Osteocyte (in vitro differentiated cells): ENCODE measurements at regions not wholly inside any gene's neighbourhood (a gene's known extent, or its start where the extent isn't known, plus 50 kb on each side); places are given as distances from the start of the nearest gene placed in this dataset.
"Not testable (repeated sequence)": the region's sequence is repeated elsewhere in the genome, so short reads cannot be mapped to it uniquely, and the experiment has no call there.

ENCODE experiments used
- DNase-seq: peaks from one replicate; pipeline ENCODE4 v3.0.0; 2021; ENCODE audit warnings: mixed read lengths; ENCODE audit not compliant: unreplicated experiment; ENCODE audit errors: extremely low spot score
- H3K27ac Mint-ChIP-seq: one replicate; pipeline ENCODE4 v1.8.0; 2021; ENCODE audit warnings: mild to moderate bottlenecking, mixed read lengths; ENCODE audit not compliant: unreplicated experiment
- H3K27me3 Mint-ChIP-seq: one replicate; pipeline ENCODE4 v1.8.0; 2021; ENCODE audit warnings: mixed read lengths; ENCODE audit not compliant: unreplicated experiment
- H3K36me3 Mint-ChIP-seq: one replicate; pipeline ENCODE4 v1.8.0; 2021; ENCODE audit warnings: mixed read lengths; ENCODE audit not compliant: unreplicated experiment
- H3K4me1 Mint-ChIP-seq: one replicate; pipeline ENCODE4 v1.8.0; 2021; ENCODE audit warnings: mixed read lengths; ENCODE audit not compliant: unreplicated experiment
- H3K4me3 Mint-ChIP-seq: one replicate; pipeline ENCODE4 v1.8.0; 2021; ENCODE audit warnings: mild to moderate bottlenecking, moderate library complexity, mixed read lengths; ENCODE audit not compliant: unreplicated experiment
- H3K9me3 Mint-ChIP-seq: one replicate; pipeline ENCODE4 v1.8.0; 2021; ENCODE audit warnings: mixed read lengths; ENCODE audit not compliant: unreplicated experiment
- CTCF ChIP-seq: fragments of 200-600 bp; sonication (generic); IDR thresholded peaks from 2 replicates; pipeline ENCODE4 v1.5.0; 2021; ENCODE audit warnings: antibody characterized with exemption, mild to moderate bottlenecking, moderate library complexity

- H3K4me1 Mint-ChIP-seq, result peaks cover 8% of the 10 kb centered on the region
- TF ChIP-seq CTCF, result no peak
- peaks cover 45% of the 10 kb centered on the region for H3K27me3 Mint-ChIP-seq
- no peak overlapping the region for H3K4me3 Mint-ChIP-seq
- peaks cover 4% of the 10 kb centered on the region for H3K36me3 Mint-ChIP-seq
- H3K9me3 Mint-ChIP-seq, result peaks cover 5% of the 10 kb centered on the region
- no peak overlapping the region for H3K27ac Mint-ChIP-seq
- DNase-seq, result no peak
Measured at GRCh38 chr15:70575231-70576226, 187.8 kb downstream of the UACA start.

GRCh38 chr15:70574325-70574724 lies 189.0 kb downstream of the UACA start:
- DNase-seq, H3K27ac Mint-ChIP-seq, H3K4me3 Mint-ChIP-seq, H3K36me3 Mint-ChIP-seq, H3K9me3 Mint-ChIP-seq, H3K4me1 Mint-ChIP-seq: not testable (repeated sequence)
- peaks cover 48% of the 10 kb centered on the region for H3K27me3 Mint-ChIP-seq

GRCh38 chr15:70573121-70573850 lies 190.1 kb downstream of the UACA start:
- H3K27ac Mint-ChIP-seq, result no peak overlapping the region
- peaks cover 5% of the 10 kb centered on the region for H3K9me3 Mint-ChIP-seq
- TF ChIP-seq CTCF, result no peak
- H3K4me3 Mint-ChIP-seq, result no peak overlapping the region
- H3K36me3 Mint-ChIP-seq, result peaks cover 4% of the 10 kb centered on the region
- H3K27me3 Mint-ChIP-seq, result peaks cover 52% of the 10 kb centered on the region
- no peak for DNase-seq
- peaks cover 8% of the 10 kb centered on the region for H3K4me1 Mint-ChIP-seq

GRCh38 chr15:70569714-70570231 lies 193.6 kb downstream of the UACA start:
- peaks cover 5% of the 10 kb centered on the region for H3K9me3 Mint-ChIP-seq
- peaks cover 4% of the 10 kb centered on the region for H3K36me3 Mint-ChIP-seq
- no peak for DNase-seq
- no peaks in the 10 kb centered on the region for H3K4me1 Mint-ChIP-seq
- peaks cover 48% of the 10 kb centered on the region for H3K27me3 Mint-ChIP-seq
- no peak for TF ChIP-seq CTCF
- no peak overlapping the region for H3K4me3 Mint-ChIP-seq
- no peak overlapping the region for H3K27ac Mint-ChIP-seq

- no peak overlapping the region for H3K4me3 Mint-ChIP-seq
- H3K36me3 Mint-ChIP-seq, result peaks cover 3% of the 10 kb centered on the region
- H3K9me3 Mint-ChIP-seq, result peaks cover 2% of the 10 kb centered on the region
- H3K27me3 Mint-ChIP-seq, result peaks cover 47% of the 10 kb centered on the region
- no peak for DNase-seq
- peak; percentile 58 for TF ChIP-seq CTCF
- no peaks in the 10 kb centered on the region for H3K4me1 Mint-ChIP-seq
- H3K27ac Mint-ChIP-seq, result no peak overlapping the region
Measured at GRCh38 chr15:70569091-70569713, 194.2 kb downstream of the UACA start.
